H1 (cell line): ENCODE measurements at regions not wholly inside any gene's neighbourhood (a gene's known extent, or its start where the extent isn't known, plus 50 kb on each side); places are given as distances from the start of the nearest gene placed in this dataset.

Experiments used
- CTCF ChIA-PET: fragments of 300-600 bp; sonication (Branson Sonifier 250); formaldehyde crosslinking; loops from one replicate; lab custom pipeline; 2021; ENCODE audit not compliant: partially characterized antibody; lab: Charles Lee
- POLR2A ChIA-PET: fragments of 300-600 bp; sonication (Branson Sonifier 250); formaldehyde crosslinking; loops from one replicate; lab custom pipeline; 2021; ENCODE audit warnings: inconsistent platforms; ENCODE audit not compliant: partially characterized antibody; lab: Charles Lee
- DNase-seq, 2 experiments: peaks; one replicate each; pipeline versions ENCODE4 v3.0.0 to v3.0.0-alpha.2; 2010 to 2022; ENCODE audit warnings: low spot score in 2 of 2, low read depth in 1 of 2, mixed read lengths in 1 of 2
- FAIRE-seq: peaks from 2 replicates; lab custom pipeline; 2011; peaks lifted over from hg19 to GRCh38; lab: Jason Lieb, UNC
- H2AFZ ChIP-seq: 2 replicates; pipeline ENCODE4 v1.8.1; 2012; ENCODE audit warnings: low read length, inconsistent platforms
- H2AK5ac ChIP-seq: 2 replicates; pipeline ENCODE4 v1.6.1; 2013; ENCODE audit warnings: low read depth, low read length
- H2BK120ac ChIP-seq: replicated peaks from 2 replicates; pipeline ENCODE3; 2013; ENCODE audit warnings: low read depth, low read length, inconsistent platforms
- H2BK12ac ChIP-seq: 2 replicates; pipeline ENCODE4 v1.6.1; 2013; ENCODE audit warnings: low read depth, low read length
- H2BK15ac ChIP-seq: 2 replicates; pipeline ENCODE4 v1.6.1; 2013; ENCODE audit warnings: low read length
- H2BK20ac ChIP-seq: 2 replicates; pipeline ENCODE4 v1.6.1; 2013; ENCODE audit warnings: low read length
- H2BK5ac ChIP-seq: 2 replicates; pipeline ENCODE4 v1.6.1; 2013; ENCODE audit warnings: low read depth, low read length
- H3K14ac ChIP-seq: 2 replicates; pipeline ENCODE4 v1.6.1; 2013; ENCODE audit warnings: inconsistent platforms; ENCODE audit not compliant: insufficient read length
- H3K18ac ChIP-seq: 2 replicates; pipeline ENCODE4 v1.6.1; 2013; ENCODE audit warnings: low read length; ENCODE audit errors: extremely low read depth
- H3K23ac ChIP-seq: 2 replicates; pipeline ENCODE4 v1.6.1; 2013; ENCODE audit warnings: inconsistent platforms; ENCODE audit not compliant: insufficient read length
- H3K23me2 ChIP-seq: 2 replicates; pipeline ENCODE4 v1.6.1; 2013; ENCODE audit warnings: low read depth, low read length
- H3K27ac ChIP-seq: 2 replicates; pipeline ENCODE4 v1.6.1; 2011; ENCODE audit warnings: low read depth, low read length, inconsistent platforms
- H3K27me3 ChIP-seq, 4 experiments: replicated peaks in 1 of 4; 1 replicate in 1 of 4; 2 replicates in 3 of 4; pipeline versions ENCODE4 v1.6.1 to v1.8.1; 2011 to 2013; ENCODE audit warnings: low read length in 3 of 4, mild to moderate bottlenecking in 3 of 4, inconsistent platforms in 2 of 4, mixed read lengths in 2 of 4, moderate library complexity in 1 of 4; ENCODE audit not compliant: control insufficient read depth in 3 of 4, insufficient read depth in 3 of 4; ENCODE audit errors: extremely low read depth in 1 of 4
- H3K36me3 ChIP-seq, 4 experiments: 2 replicates each; pipeline versions ENCODE4 v1.6.1 to v1.8.1; 2011 to 2013; ENCODE audit warnings: mild to moderate bottlenecking in 4 of 4, low read length in 3 of 4, moderate library complexity in 2 of 4, control low read depth in 1 of 4, inconsistent platforms in 1 of 4; ENCODE audit not compliant: insufficient read depth in 4 of 4, control insufficient read depth in 2 of 4
- H3K4ac ChIP-seq: replicated peaks from 2 replicates; pipeline ENCODE3; 2013; ENCODE audit warnings: low read length, low read depth, mixed read lengths, inconsistent platforms; ENCODE audit not compliant: insufficient read length
- H3K4me1 ChIP-seq, 4 experiments: replicated peaks in 1 of 4; 1 replicate in 1 of 4; 2 replicates in 3 of 4; pipeline versions ENCODE4 v1.6.1 to v1.8.1; 2011 to 2013; ENCODE audit warnings: low read length in 3 of 4, inconsistent platforms in 2 of 4, mixed read lengths in 1 of 4; ENCODE audit not compliant: insufficient read depth in 4 of 4, control insufficient read depth in 3 of 4
- H3K4me2 ChIP-seq, 2 experiments: 2 replicates each; pipeline versions ENCODE4 v1.6.1 to v1.8.1; 2011 to 2013; ENCODE audit warnings: low read depth in 2 of 2, low read length in 2 of 2, control low read depth in 1 of 2, inconsistent platforms in 1 of 2, mild to moderate bottlenecking in 1 of 2; ENCODE audit not compliant: insufficient read depth in 1 of 2
- H3K4me3 ChIP-seq, 4 experiments: fragments of 200-600, 300-600 bp in 1 of 4; sonication (generic), shearing (Covaris generic), sonication (Bioruptor Twin) in 1 of 4; 2 replicates each; pipeline versions ENCODE4 v1.5.1 to v1.8.1; 2011 to 2016; ENCODE audit warnings: low read length in 4 of 4, low read depth in 3 of 4, control low read depth in 2 of 4, inconsistent platforms in 2 of 4, mild to moderate bottlenecking in 2 of 4, mixed read lengths in 1 of 4, moderate library complexity in 1 of 4; ENCODE audit not compliant: insufficient read depth in 2 of 4; ENCODE audit errors: extremely low read depth in 1 of 4
- H3K56ac ChIP-seq: replicated peaks from 2 replicates; pipeline ENCODE3; 2013; ENCODE audit warnings: low read depth, mild to moderate bottlenecking, mixed read lengths, low read length, inconsistent platforms; ENCODE audit not compliant: insufficient read length
- H3K79me1 ChIP-seq: 2 replicates; pipeline ENCODE4 v1.6.1; 2013; ENCODE audit warnings: low read depth, low read length, control low read depth
- H3K79me2 ChIP-seq, 2 experiments: 2 replicates each; pipeline versions ENCODE4 v1.6.1 to v1.8.1; 2012 to 2013; ENCODE audit warnings: low read length in 2 of 2, mild to moderate bottlenecking in 2 of 2, inconsistent platforms in 1 of 2; ENCODE audit not compliant: insufficient read depth in 2 of 2, control insufficient read depth in 1 of 2
- H3K9ac ChIP-seq, 4 experiments: replicated peaks in 1 of 4; 1 replicate in 1 of 4; 2 replicates in 3 of 4; pipeline versions ENCODE4 v1.6.1 to v1.8.1; 2011 to 2013; ENCODE audit warnings: low read depth in 3 of 4, low read length in 3 of 4, control low read depth in 2 of 4, mild to moderate bottlenecking in 2 of 4, moderate library complexity in 2 of 4, inconsistent platforms in 1 of 4; ENCODE audit errors: extremely low read depth in 1 of 4
- H3K9me3 ChIP-seq, 2 experiments: 2 replicates each; pipeline versions ENCODE4 v1.6.1 to v1.8.1; 2012 to 2013; ENCODE audit warnings: mild to moderate bottlenecking in 2 of 2, moderate library complexity in 2 of 2, control low read depth in 1 of 2, inconsistent platforms in 1 of 2, low read depth in 1 of 2, low read length in 1 of 2, mixed read lengths in 1 of 2; ENCODE audit not compliant: insufficient read depth in 2 of 2
- H4K20me1 ChIP-seq, 2 experiments: replicated peaks in 1 of 2; 2 replicates each; pipeline versions ENCODE3 to v1.8.1; 2011 to 2013; ENCODE audit warnings: inconsistent platforms in 2 of 2, low read length in 2 of 2, mild to moderate bottlenecking in 1 of 2; ENCODE audit not compliant: insufficient read depth in 2 of 2, control insufficient read depth in 1 of 2
- H4K5ac ChIP-seq: 2 replicates; pipeline ENCODE4 v1.6.1; 2013; ENCODE audit warnings: low read length, low read depth, mixed read lengths, inconsistent platforms; ENCODE audit not compliant: insufficient read length
- H4K8ac ChIP-seq: 2 replicates; pipeline ENCODE4 v1.8.0; 2013; ENCODE audit warnings: mild to moderate bottlenecking, moderate library complexity, low read length, inconsistent platforms; ENCODE audit not compliant: insufficient read depth; ENCODE audit errors: extremely low read depth
- H4K91ac ChIP-seq: replicated peaks from 2 replicates; pipeline ENCODE3; 2013; ENCODE audit warnings: low read length, mixed read lengths, inconsistent platforms; ENCODE audit not compliant: insufficient read length
- ASH2L ChIP-seq: fragments of 200-600, 300-600 bp; sonication (generic); IDR thresholded peaks from one replicate; pipeline ENCODE4 v1.7.1; 2017; ENCODE audit warnings: low read length
- KDM5A ChIP-seq: fragments of 200-600 bp; IDR thresholded peaks from 2 replicates; pipeline ENCODE4 v1.7.1; 2012; ENCODE audit warnings: mild to moderate bottlenecking, low read length, inconsistent platforms, mixed read lengths
- RAD21 ChIP-seq, 2 experiments: IDR thresholded peaks in 1 of 2; conservative IDR thresholded peaks in 1 of 2; 2 replicates each; pipeline ENCODE4 v1.6.1; 2011; ENCODE audit warnings: low read depth in 2 of 2, low read length in 2 of 2, improper control_type of control experiment in 1 of 2, inconsistent platforms in 1 of 2, mild to moderate bottlenecking in 1 of 2, moderate library complexity in 1 of 2
- RBBP5 ChIP-seq: IDR thresholded peaks from 2 replicates; pipeline ENCODE4 v1.7.1; 2012; ENCODE audit warnings: low read depth, mild to moderate bottlenecking, inconsistent platforms, low read length, moderate library complexity, borderline replicate concordance
- WGBS, 2 experiments: shearing (Covaris generic) in 1 of 2; methylation state at CpG; one replicate each; pipeline versions ENCODE4 v1.1.6 to v1.1.7; 2013 to 2015; ENCODE audit warnings: low lambda C conversion rate in 2 of 2, mixed read lengths in 2 of 2, inconsistent platforms in 1 of 2, low coverage in 1 of 2, missing lambda C conversion rate in 1 of 2; ENCODE audit not compliant: insufficient replicate concordance in 2 of 2, insufficient coverage in 1 of 2, insufficient read length in 1 of 2; ENCODE audit errors: extremely low coverage in 1 of 2, missing lambda C conversion rate in 1 of 2; 5-methylcytosine and 5-hydroxymethylcytosine counted together

- Histone ChIP-seq H2BK20ac (no peak overlapping the region), H2BK5ac (no peak overlapping the region), H2BK120ac (no peak overlapping the region), H4K5ac (no peak overlapping the region), H3K36me3 (no peaks in the 10 kb centered on the region), H2BK15ac (no peak overlapping the region), H3K4me1 (no peaks in the 10 kb centered on the region), H3K4me3 (no peak overlapping the region), H3K18ac (no peak overlapping the region), H3K56ac (no peak overlapping the region), H2AK5ac (no peak overlapping the region), H3K23me2 (no peaks in the 10 kb centered on the region), H2BK12ac (no peak overlapping the region), H3K79me2 (no peaks in the 10 kb centered on the region), H3K27ac (no peak overlapping the region), H4K20me1 (no peaks in the 10 kb centered on the region), H3K14ac (no peak overlapping the region), H2AFZ (no peak overlapping the region), H4K8ac (no peak overlapping the region), H3K9ac (no peak overlapping the region), H4K91ac (no peak overlapping the region), H3K23ac (no peak overlapping the region), H3K9me3 (no peaks in the 10 kb centered on the region), H3K4me2 (no peak overlapping the region), H3K79me1 (no peaks in the 10 kb centered on the region), H3K27me3 (no peaks in the 10 kb centered on the region), H3K4ac (no peak overlapping the region)
- WGBS, 2 experiments: 87% methylated on average over 2 of the region's 2 CpGs; no CpG with 5 or more reads in 1 of the 2 experiments
- FAIRE-seq: no peak
- ChIA-PET CTCF (no interaction called here), POLR2A (no interaction called here)
- no peak for TF ChIP-seq ASH2L
- TF ChIP-seq KDM5A: no peak
- TF ChIP-seq RBBP5: no peak
- TF ChIP-seq RAD21 (IDR thresholded peaks at IDR 0.05 in 1 of 2, conservative IDR thresholded peaks at IDR 0.05 in 1 of 2; ENCODE audit: low read depth in 2 of 2, low read length in 2 of 2): no peak
- DNase-seq: no peak
These were observed 1041.1 kb upstream of the POU3F4 start for GRCh38 chrX:82466994-82467393.
